HG02852 (cell line): ENCODE measurements at regions not wholly inside any gene's neighbourhood (a gene's known extent, or its start where the extent isn't known, plus 50 kb on each side); places are given as distances from the start of the nearest gene placed in this dataset.
"Not testable (repeated sequence)": the region's sequence is repeated elsewhere in the genome, so short reads cannot be mapped to it uniquely, and the experiment has no call there.

Experiments used
- ATAC-seq: cut with Tn5 transposase; IDR thresholded peaks from one replicate; pipeline ENCODE4 v1.9.1; 2021; ENCODE audit warnings: mild to moderate bottlenecking, moderate library complexity; ENCODE audit not compliant: unreplicated experiment

DNA sequence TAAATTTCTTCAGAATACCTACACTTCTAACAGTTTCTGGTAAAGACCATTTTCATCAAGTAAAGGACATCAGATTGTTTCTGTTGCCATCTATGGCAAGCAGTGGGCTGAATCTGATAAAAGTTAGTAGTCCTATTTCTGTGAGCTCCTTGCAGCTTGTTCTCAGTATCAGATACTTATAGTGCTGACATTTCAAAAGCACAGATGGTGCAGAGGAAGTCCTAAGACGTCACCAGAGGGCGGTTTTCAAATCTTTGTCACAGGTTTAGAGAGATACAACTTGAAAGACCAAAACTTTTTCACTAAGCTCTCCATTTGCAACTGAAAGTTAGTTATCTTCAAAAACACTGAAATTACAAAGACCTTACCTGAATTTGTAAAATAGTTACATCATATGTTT lies 719.8 kb downstream of the SLITRK1 start:
- no peak for ATAC-seq

DNA sequence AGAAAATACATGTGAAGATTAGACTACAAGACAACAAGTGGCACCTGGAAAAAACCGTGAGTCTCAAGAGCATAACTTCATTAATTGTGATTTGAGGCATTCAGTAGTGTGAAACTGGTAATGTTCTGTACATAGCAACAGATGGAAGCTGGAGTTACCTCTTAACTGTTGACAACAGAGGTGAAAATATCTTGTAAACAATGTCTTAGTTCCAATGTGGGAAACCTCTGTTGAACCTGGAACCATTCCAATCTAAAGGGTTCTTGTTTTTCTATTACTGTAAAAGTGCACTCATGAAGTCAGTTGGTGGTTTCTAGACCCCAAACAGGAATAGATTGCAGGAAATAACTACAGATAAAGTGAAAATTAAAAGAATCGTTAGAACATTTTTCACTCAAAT lies 728.4 kb downstream of the SLITRK1 start:
- ATAC-seq, result no peak

DNA sequence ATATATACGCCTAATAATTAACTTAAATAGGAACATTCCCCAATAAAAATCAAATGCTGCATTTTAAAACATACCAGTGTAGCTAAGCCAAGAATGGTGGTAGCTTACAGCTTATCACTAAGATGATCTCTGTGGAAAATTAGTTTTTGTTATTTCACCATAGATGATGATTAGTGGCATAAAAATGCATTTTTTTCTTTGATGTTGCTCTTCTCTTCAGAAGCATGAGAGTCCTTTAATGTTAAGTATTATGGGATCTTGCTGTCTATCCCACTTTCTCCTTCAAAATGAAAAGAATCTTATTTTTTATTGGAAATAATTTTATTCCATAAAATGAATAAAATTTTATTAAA lies 731.0 kb downstream of the SLITRK1 start:
- no peak for ATAC-seq

- no peak for ATAC-seq
Measured at GRCh38 chr13:83150616-83151307, 731.5 kb downstream of the SLITRK1 start.

GRCh38 chr13:83136660-83137059 lies 745.6 kb downstream of the SLITRK1 start:
- ATAC-seq, result no peak

- ATAC-seq, result no peak
Measured at GRCh38 chr13:83125791-83126190, 756.5 kb downstream of the SLITRK1 start.

DNA sequence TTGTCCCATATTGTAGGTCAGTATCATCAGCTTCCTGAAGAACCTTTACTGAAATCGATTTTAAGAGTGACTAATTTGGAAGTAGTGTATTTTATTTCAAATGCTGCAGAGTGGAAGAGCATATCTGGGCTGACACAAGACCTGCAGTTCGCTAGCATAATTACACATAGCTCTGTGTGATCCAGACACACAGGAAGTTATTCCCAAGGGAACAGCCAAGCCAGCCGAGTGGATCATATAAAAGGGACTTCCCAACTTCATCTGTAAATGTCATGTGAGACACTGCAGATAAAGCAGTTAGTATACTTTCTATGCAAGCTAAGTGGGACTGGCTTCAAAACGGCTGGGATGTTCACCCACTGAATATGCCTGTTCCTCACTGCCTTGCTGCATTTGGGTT lies 760.4 kb downstream of the SLITRK1 start:
- no peak for ATAC-seq

DNA sequence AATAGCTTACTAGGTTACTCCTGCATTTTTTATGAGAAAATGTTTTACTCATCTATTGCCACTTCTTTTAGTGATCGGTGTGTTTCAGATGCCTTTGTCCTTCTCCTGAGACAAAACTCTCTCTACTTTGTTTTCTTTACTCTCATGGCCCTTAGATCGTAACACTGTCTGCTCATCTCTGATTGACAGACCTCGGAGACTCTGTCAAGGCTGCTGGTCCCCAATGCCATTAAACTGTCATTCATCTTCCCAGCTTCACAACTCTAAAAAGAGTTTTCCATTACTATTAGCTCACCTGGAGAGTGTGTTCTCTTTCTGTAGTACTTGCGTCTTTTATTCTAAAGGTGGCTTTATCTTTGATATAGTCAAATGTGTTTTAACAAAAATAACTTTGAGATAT lies 765.2 kb downstream of the SLITRK1 start:
- no peak for ATAC-seq

GRCh38 chr13:83101574-83102247 lies 780.6 kb downstream of the SLITRK1 start:
- ATAC-seq, result not testable (repeated sequence)

DNA sequence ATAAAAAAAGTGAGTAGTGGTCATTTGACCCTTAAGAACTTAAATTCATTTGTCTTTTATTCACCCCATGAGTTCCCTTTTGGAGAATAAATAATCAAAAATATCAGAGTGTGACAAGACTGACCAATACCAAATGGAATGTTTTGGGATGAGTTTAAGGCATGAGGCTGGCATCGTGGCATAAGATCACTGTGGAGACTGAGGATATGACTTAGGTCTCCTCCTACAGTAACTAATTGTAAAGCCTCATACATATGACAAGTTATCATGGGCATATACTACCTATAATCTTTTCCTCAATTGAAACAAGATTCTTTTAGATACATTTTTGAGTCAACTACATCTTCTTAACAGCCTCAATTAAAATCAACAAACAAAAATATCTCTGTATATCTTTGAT lies 782.0 kb downstream of the SLITRK1 start:
- no peak for ATAC-seq

DNA sequence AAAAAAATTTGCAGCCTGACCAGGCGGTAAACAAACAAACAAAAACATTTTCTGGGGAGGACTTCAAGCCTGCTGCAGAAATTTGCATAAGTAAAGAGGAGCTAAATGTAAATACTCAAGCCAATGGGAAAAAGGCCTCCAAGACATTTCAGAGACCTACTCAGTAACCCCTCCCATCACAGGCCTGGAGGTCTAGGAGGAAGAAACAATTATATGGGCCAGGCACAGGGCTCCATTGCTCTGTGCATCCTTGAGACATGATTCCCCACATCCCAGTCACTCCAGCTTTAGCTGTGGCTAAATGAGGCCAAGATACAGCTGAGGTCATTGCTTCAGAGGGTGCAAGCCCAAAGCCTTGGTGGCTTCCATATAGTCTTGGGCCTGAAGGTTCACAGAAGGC lies 793.4 kb downstream of the SLITRK1 start:
- ATAC-seq, result no peak

GRCh38 chr13:83086948-83087347 lies 795.3 kb downstream of the SLITRK1 start:
- no peak for ATAC-seq

DNA sequence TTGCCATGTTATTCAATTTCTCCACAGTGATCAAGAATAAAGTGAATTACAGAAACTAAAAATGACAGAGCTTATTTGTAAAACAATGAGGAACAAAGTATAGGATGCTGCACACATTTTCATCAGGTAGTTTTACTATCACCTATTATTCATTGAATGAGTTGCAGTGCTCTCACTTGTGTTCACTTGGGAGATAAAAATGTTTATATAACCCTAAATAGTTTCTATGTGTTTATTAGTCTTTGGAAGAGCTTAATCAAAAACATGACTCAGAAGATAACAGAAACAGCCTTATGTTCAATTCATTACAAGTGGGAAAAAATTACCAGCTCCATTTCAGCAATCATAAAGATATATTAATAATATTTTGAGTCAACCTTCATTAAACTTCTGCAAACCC lies 796.2 kb downstream of the SLITRK1 start:
- ATAC-seq, result no peak

GRCh38 chr13:83085186-83085900 lies 796.9 kb downstream of the SLITRK1 start:
- no peak for ATAC-seq

DNA sequence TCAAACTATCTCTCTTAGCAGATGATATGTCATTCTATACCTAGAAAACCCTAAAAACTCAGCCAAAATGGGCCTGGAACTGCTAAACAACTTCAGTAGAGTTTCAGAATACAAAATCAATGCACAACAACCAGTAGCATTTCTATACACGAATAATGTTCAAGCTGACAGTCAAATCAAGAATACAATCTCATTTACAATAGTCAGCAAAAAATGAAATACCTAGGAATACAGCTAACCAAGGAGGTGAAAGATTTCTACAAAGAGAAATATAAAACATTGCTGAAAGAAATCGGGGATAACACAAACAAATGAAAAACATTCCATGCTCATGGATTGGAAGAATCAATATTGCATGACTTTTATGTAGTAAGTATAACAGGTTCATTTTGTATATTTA lies 804.8 kb downstream of the SLITRK1 start:
- no peak for ATAC-seq

DNA sequence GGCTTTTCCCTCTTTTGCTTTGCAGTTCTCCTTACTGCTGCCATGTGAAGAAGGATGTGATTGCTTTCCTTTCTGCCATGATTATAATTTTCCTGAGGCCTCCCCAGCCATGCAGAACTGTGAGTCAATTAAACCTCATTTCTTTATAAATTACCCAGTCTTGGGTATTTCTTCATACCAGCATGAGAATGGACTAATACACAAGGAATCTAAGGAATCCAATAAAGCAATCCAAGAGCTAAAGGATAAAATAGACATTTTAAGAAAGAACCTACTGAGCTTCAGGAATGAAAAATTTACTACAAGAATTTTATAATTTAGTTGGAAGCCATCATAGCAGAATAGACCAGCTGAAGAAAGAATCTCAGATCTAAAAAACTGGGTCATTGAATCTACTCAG lies 808.3 kb downstream of the SLITRK1 start:
- not testable (repeated sequence) for ATAC-seq

DNA sequence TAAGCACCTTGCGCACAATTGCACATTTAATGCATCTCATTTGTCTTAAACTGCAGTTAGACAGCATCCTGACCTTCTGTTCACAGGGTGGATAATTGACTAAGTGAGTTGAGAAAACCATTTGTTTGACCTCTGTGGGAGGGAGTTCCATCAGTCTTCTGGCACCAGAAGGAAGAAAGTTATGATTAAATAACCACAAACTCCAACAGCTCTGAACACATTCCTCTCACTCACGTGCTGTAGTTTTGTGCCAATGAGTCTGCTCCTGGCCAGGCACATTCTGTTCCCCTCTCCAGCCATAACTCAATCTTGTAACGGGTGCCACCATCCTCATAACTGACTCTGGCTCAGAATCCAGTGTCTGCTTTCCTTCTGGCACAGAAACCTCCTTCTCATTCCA lies 817.2 kb downstream of the SLITRK1 start:
- ATAC-seq, result no peak

- no peak for ATAC-seq
Measured at GRCh38 chr13:83057119-83057518, 825.2 kb downstream of the SLITRK1 start.

GRCh38 chr13:83056269-83056668 lies 826.0 kb downstream of the SLITRK1 start:
- ATAC-seq, result no peak

GRCh38 chr13:83048419-83048818 lies 833.9 kb downstream of the SLITRK1 start:
- no peak for ATAC-seq

DNA sequence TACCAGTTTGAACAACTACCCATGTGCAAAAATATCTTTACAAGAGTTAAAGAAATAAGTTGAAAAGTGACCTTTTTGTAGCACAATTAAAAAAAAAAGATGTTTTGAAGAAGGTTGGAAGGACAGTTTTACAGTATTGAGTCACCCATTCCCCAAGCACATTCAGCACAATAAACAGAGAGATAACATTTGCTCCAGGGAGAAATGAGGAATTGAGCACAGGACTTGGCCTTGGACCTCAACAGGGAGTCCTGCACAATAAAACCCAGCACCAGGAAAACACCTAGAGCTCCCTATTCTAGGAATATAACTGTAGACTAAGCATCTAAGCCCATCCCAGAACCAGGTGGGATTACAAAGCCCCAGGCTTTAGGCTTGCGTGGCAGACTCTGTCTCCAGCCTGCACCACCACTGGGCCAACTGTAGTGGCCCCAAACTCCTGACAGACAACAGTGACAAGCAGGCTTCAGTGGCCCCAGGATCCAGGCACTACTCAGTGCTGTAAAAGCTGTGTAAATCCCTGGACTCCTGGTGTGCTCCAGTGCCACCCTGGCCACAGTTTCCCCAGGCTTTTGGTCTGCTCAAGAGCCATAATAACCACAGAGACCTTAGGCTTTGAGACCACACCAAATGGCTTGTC lies 857.2 kb downstream of the SLITRK1 start:
- no peak for ATAC-seq

GRCh38 chr13:83024232-83024631 lies 858.0 kb downstream of the SLITRK1 start:
- no peak for ATAC-seq
